CD4-positive, alpha-beta T cell treated with Interleukin-4 for 1 hour (primary cell): ENCODE measurements at regions not wholly inside any gene's neighbourhood (a gene's known extent, or its start where the extent isn't known, plus 50 kb on each side); places are given as distances from the start of the nearest gene placed in this dataset.
"Not testable (repeated sequence)": the region's sequence is repeated elsewhere in the genome, so short reads cannot be mapped to it uniquely, and the experiment has no call there.

Source experiments
- DNase-seq, 2 donors: peaks; one replicate each; pipeline ENCODE4 v3.0.0-alpha.2; 2020 to 2022

- DNase-seq: no peak
Observed at GRCh38 chr7:9557853-9558252, 1124.4 kb downstream of the NXPH1 start.

DNA sequence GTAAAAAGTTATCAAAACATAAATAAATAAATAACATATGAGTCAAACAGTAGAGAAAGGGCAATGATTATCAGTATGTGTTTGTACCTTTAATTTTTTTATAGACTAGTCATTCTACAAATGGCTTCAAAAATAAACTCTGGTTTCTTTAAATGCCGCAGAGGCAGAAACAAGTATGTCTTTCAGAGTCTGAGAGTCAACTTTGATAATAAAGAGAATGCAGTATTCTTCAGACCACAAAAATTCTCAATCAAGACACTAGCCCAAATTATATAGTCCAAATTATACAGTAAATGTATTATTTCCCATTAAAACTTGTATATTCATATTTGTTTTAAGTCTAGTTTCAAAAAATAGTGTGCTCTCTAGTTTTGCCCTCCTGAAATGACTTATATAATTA is 1142.3 kb downstream of the NXPH1 start:
- no peak for DNase-seq

- DNase-seq: no peak
Observed at GRCh38 chr7:9582824-9583223, 1149.4 kb downstream of the NXPH1 start.

GRCh38 chr7:9598411-9598810 is 1165.0 kb downstream of the NXPH1 start:
- no peak for DNase-seq

DNA sequence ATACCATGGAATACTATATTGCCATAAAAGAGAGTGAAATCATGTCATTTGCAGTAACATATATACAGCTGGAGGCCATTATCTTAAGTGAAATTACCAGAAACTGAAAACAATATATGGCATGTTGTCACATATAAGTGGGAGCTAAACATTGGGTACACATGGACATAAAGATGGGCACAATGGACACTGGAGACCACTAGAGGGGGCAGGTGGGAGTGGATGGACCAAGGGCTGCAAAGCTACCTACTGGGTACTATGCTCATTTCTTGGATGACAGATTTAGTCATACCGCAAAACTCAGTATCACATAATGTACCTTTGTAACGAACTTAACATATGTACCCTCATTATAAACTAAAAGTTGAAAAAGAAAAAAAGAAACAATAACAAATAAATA is 1167.6 kb downstream of the NXPH1 start:
- no peak for DNase-seq

- no peak for DNase-seq
Observed at GRCh38 chr7:9603291-9603690, 1169.9 kb downstream of the NXPH1 start.

DNA sequence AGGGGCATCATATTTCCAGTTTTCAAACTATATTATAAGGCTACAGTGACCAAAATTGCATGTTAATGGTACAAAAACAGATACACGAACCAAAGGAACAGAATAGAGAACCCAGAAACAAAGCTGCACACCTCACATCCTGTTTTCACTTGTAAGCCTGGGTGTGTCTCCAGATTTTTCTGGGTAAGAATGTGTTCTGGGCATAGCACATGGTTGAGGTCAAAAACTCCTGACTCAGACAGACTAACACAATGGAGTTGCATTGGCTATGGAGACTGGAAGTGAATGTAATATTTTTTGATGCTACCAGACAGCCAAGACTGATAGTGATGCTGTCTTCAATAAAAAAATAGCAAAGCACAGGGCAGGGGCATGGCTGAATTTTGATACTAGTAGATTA is 1175.2 kb downstream of the NXPH1 start:
- DNase-seq: no peak

- not testable (repeated sequence) for DNase-seq
Observed at GRCh38 chr7:9620899-9621298, 1187.5 kb downstream of the NXPH1 start.

DNA sequence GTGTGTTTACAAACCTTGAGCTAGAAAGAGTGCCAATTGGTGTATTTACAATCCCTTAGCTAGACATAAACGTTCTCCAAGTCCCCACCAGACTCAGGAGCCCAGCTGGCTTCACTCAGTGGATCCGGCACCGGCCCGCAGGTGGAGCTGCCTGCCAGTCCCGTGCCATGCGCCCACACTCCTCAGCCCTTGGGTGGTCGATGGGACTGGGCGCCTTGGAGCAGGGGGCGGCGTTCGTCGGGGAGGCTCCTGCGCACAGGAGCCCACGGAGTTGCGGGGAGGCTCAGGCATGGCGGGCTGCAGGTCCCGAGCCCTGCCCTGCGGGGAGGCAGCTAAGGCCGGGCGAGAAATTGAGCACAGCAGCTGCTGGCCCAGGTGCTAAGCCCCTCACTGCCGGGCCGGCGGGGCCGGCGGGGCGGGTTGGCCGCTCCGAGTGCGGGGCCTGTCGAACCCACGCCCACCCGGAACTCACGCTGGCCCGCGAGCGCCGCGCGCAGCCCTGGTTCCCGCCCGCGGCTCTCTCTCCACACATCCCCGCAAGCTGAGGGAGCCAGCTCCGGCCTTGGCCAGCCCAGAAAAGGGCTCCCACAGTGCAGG is 1188.0 kb downstream of the NXPH1 start:
- not testable (repeated sequence) for DNase-seq

GRCh38 chr7:9621927-9622326 is 1188.5 kb downstream of the NXPH1 start:
- no peak for DNase-seq

GRCh38 chr7:9625953-9626352 is 1192.5 kb downstream of the NXPH1 start:
- no peak for DNase-seq

GRCh38 chr7:9645756-9646155 is 1212.3 kb downstream of the NXPH1 start:
- no peak for DNase-seq

DNA sequence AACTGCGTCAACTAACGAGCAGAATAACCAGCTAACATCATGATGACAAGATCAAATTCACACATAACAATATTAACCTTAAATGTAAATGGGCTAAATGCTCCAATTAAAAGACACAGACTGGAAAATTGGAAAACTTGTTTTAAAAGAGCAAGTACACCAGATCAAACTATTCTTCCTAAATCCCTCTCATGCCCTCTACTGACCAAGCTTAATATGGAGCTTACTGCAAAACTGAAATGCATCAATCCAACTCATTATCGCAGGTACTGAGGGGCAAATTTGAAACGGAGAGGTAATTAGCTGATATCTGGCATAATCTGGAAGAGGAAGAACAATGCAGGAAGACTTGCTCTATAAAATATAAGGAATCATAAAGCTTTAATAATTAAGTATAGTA is 1223.8 kb downstream of the NXPH1 start:
- no peak for DNase-seq

DNA sequence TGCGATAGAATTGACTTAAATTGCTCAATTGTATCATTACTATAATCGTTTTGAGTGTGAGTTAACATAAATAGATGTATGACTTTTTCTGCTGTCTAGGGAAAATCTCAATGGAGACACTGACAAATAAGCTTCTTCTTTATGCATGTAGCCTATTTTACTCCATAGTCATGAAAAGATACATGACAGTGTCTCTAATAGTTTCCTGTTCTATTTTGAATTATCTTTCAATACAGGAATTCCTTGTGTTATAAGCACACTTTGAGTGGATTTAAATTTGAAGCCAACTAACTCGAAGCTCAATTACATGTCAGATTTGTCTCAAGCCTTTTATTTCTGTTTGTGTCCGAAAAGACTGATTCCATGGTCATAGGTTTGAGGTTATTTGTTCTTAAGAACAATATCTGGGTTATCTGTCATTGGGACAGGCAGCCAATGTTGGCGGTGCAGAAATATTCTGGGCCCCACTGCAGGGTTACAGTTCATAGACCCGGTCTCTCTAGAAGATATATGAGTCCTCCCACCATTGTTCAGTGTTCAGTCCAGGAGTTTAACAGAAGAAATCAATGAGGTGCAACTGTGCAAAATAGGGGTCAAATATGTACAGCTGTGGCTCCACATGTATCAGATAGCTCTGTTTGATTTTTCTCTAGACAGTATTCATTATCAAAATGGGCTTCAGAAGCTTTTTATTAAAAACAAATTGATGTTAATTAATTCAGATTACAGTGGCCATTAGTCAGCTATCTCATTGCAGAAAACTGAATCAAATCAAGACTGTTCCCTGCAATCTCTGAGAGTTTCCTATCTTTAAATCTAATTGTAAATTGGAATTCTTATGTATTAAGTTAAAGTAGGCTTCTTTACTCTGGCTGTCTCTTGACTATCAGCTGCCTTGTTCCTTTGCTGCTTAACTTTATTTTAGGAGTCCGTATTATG is 1238.8 kb downstream of the NXPH1 start:
- DNase-seq: no peak

GRCh38 chr7:9680713-9681112 is 1247.3 kb downstream of the NXPH1 start:
- no peak for DNase-seq

DNA sequence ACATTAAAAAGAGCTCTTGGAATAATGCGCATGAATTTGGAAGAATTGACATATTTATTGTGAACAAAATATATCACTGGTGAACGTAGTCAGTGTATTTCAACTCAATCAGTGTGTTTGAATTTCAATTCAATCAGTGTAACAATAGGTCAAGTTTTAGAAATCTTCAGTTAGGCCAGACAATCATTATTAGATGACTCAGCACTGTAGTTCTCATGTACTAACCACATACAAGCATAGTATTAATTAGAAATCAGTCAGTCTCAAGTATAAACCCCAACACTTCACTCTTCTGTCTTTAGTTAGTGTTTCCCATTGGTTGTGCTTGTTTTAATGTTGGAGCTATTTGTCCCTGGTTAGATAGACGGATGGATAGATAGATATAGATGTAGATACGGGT is 1247.9 kb downstream of the NXPH1 start:
- no peak for DNase-seq

- no peak for DNase-seq
Observed at GRCh38 chr7:9691286-9691685, 1257.9 kb downstream of the NXPH1 start.

- no peak for DNase-seq
Observed at GRCh38 chr7:9698375-9698774, 1265.0 kb downstream of the NXPH1 start.

GRCh38 chr7:9709216-9709615 is 1264.5 kb upstream of the PHF14 start:
- no peak for DNase-seq

DNA sequence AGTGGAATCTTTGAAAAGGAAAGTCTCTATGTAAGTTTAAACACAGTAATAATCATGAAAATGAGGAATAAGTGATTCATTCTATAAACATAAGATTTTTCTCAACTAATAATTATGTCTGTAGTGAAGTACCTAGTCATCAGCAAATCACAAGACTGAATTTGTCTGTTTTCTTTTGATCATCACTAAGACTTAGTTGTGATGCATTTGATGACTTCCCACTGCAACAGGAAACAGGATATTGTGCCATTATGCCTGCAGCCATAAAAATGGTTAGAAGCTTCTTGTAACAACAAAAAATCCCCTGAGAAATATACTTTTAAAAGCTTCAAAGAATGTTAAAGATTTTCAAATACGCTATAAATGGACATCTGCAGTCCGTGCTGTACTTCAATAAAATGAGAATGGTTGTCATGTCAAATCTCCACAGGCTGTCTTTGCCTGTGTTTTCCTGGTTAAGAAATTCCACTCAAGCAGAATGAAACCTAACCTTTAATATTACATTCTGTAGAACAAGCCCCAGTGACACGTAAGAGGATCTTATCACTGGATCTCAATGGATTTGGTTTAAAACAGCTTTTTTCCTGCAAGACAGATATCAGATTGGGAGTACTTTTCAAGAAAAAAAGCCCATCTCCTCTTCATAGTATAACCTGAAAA is 1262.3 kb upstream of the PHF14 start:
- no peak for DNase-seq

- no peak for DNase-seq
Observed at GRCh38 chr7:9718071-9718661, 1255.5 kb upstream of the PHF14 start.

GRCh38 chr7:9719303-9719702 is 1254.4 kb upstream of the PHF14 start:
- DNase-seq: no peak

DNA sequence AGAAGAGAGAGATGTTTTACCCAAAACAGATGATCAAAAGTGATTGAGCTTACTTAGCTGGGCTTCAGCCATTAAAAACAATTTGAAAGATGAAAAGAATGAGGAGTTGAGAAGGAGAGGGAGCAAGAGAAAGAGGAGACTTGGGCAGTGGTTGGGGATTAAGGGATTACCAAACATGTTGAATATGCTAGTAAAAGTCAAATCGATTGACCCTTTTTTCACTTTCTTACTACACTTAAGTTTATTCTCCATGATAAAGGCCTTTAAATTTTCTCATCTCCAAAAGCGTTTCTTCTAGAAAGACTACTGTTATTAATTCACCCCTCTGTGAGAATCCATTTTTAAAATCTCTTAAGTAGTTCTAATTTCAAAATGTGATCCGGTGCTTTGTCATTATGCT is 1254.0 kb upstream of the PHF14 start:
- DNase-seq: no peak
